Neural cell (in vitro differentiated cells): ENCODE measurements at regions not wholly inside any gene's neighbourhood (a gene's known extent, or its start where the extent isn't known, plus 50 kb on each side); places are given as distances from the start of the nearest gene placed in this dataset.
"Not testable (repeated sequence)": the region's sequence is repeated elsewhere in the genome, so short reads cannot be mapped to it uniquely, and the experiment has no call there.

Experiments used
- H2AFZ ChIP-seq: fragments of 200-600, 300-800 bp; sonication (generic), shearing (Covaris generic); 2 replicates; pipeline ENCODE4 v1.6.0; 2014; ENCODE audit warnings: low read depth, mild to moderate bottlenecking, antibody characterized with exemption, low read length, moderate library complexity
- H3F3A ChIP-seq: fragments of 200-600 bp; shearing (Covaris generic); 2 replicates; pipeline ENCODE4 v1.6.1; 2016; ENCODE audit warnings: mild to moderate bottlenecking, moderate library complexity, mixed read lengths, antibody characterized with exemption, low read length; ENCODE audit not compliant: insufficient read depth, poor library complexity, severe bottlenecking
- H3K27ac ChIP-seq: fragments of 200-600, 300-800 bp; sonication (generic), shearing (Covaris generic); 2 replicates; pipeline ENCODE4 v1.5.1; 2014; ENCODE audit warnings: mild to moderate bottlenecking, low read length, moderate library complexity
- H3K27me3 ChIP-seq: fragments of 300-800, 200-600 bp; sonication (generic), shearing (Covaris generic); 2 replicates; pipeline ENCODE4 v1.6.0; 2014; ENCODE audit warnings: mild to moderate bottlenecking, low read depth, low read length, moderate library complexity; ENCODE audit not compliant: insufficient read depth
- H3K36me3 ChIP-seq: fragments of 300-800, 200-600 bp; sonication (generic), shearing (Covaris generic); 2 replicates; pipeline ENCODE4 v1.5.1; 2014; ENCODE audit warnings: mild to moderate bottlenecking, antibody characterized with exemption, low read length, moderate library complexity; ENCODE audit not compliant: insufficient read depth
- H3K4me2 ChIP-seq: fragments of 300-800, 200-600 bp; sonication (generic), shearing (Covaris generic); 2 replicates; pipeline ENCODE4 v1.6.0; 2014; ENCODE audit warnings: mild to moderate bottlenecking, low read length
- H3K4me3 ChIP-seq: fragments of 300-800, 200-600 bp; sonication (generic), shearing (Covaris generic); 2 replicates; pipeline ENCODE4 v1.5.1; 2014; ENCODE audit warnings: mild to moderate bottlenecking, low read length, moderate library complexity
- H3K79me2 ChIP-seq: fragments of 200-600 bp; shearing (Covaris generic); replicated peaks from 2 replicates; pipeline ENCODE4 v1.6.0; 2014; ENCODE audit warnings: mild to moderate bottlenecking, low read length, moderate library complexity; ENCODE audit not compliant: insufficient read depth
- H3K9ac ChIP-seq: fragments of 300-800, 200-600 bp; sonication (generic), shearing (Covaris generic); 2 replicates; pipeline ENCODE4 v1.6.1; 2016; ENCODE audit warnings: mild to moderate bottlenecking, low read length, mixed read lengths
- H3K9me2 ChIP-seq: fragments of 200-600 bp; shearing (Covaris generic); 2 replicates; pipeline ENCODE4 v1.6.1; 2016; ENCODE audit warnings: mild to moderate bottlenecking, low read length, mixed read lengths; ENCODE audit not compliant: insufficient read depth
- H3K9me3 ChIP-seq: fragments of 200-600, 300-800 bp; sonication (generic), shearing (Covaris generic); 2 replicates; pipeline ENCODE4 v1.6.1; 2016; ENCODE audit warnings: mild to moderate bottlenecking, mixed run types, low read length, moderate library complexity, mixed read lengths
- H4K20me1 ChIP-seq: fragments of 200-600 bp; shearing (Covaris generic); 2 replicates; pipeline ENCODE4 v1.6.1; 2016; ENCODE audit warnings: mild to moderate bottlenecking, mixed run types; ENCODE audit not compliant: insufficient read depth
- CTCF ChIP-seq: fragments of 450-650 bp; IDR thresholded peaks from 2 replicates; pipeline ENCODE4 v1.5.1; 2014; ENCODE audit warnings: antibody characterized with exemption, mild to moderate bottlenecking, moderate library complexity; ENCODE audit not compliant: poor library complexity, severe bottlenecking
- EP300 ChIP-seq: fragments of 450-650 bp; conservative IDR thresholded peaks from 2 replicates; pipeline ENCODE4 v1.6.1; 2014; ENCODE audit warnings: antibody characterized with exemption, mild to moderate bottlenecking, moderate library complexity; ENCODE audit not compliant: poor library complexity, severe bottlenecking
- EZH2 ChIP-seq: fragments of 200-600, 300-800 bp; shearing (Covaris generic), sonication (generic); IDR thresholded peaks from 2 replicates; pipeline ENCODE4 v1.6.1; 2014; ENCODE audit warnings: antibody characterized with exemption, low read length, borderline replicate concordance, mild to moderate bottlenecking; ENCODE audit not compliant: insufficient read depth, poor library complexity, severe bottlenecking
- MXI1 ChIP-seq: fragments of 450-650 bp; conservative IDR thresholded peaks from 2 replicates; pipeline ENCODE4 v1.6.1; 2014; ENCODE audit warnings: antibody characterized with exemption, mild to moderate bottlenecking; ENCODE audit not compliant: poor library complexity, severe bottlenecking
- POLR2AphosphoS5 ChIP-seq: IDR thresholded peaks from 2 replicates; pipeline ENCODE4 v1.6.1; 2012
- RAD21 ChIP-seq: fragments of 450-650 bp; conservative IDR thresholded peaks from 2 replicates; pipeline ENCODE4 v1.6.1; 2014; ENCODE audit warnings: antibody characterized with exemption, mild to moderate bottlenecking, moderate library complexity
- REST ChIP-seq: IDR thresholded peaks from 2 replicates; pipeline ENCODE4 v1.6.1; 2012; ENCODE audit warnings: borderline replicate concordance
- SMC3 ChIP-seq: fragments of 450-650 bp; conservative IDR thresholded peaks from 2 replicates; pipeline ENCODE4 v1.6.1; 2014; ENCODE audit warnings: antibody characterized with exemption, mild to moderate bottlenecking, moderate library complexity; ENCODE audit not compliant: poor library complexity
- TAF1 ChIP-seq: IDR thresholded peaks from 2 replicates; pipeline ENCODE4 v1.6.1; 2012; ENCODE audit warnings: low read depth

GRCh38 chr9:65458465-65458864 is 173.5 kb upstream of the FOXD4L5 start:
- Histone ChIP-seq H3K27me3 (no peaks in the 10 kb centered on the region), H3K9ac (no peak overlapping the region), H4K20me1 (no peaks in the 10 kb centered on the region), H3F3A (no peaks in the 10 kb centered on the region), H3K4me2 (no peak overlapping the region), H3K27ac (no peak overlapping the region), H3K9me2 (no peaks in the 10 kb centered on the region), H3K4me3 (no peak overlapping the region), H3K9me3 (no peaks in the 10 kb centered on the region), H3K36me3 (no peaks in the 10 kb centered on the region), H2AFZ (no peak overlapping the region), H3K79me2 (no peaks in the 10 kb centered on the region)
- TF ChIP-seq RAD21 (no peak), EP300 (no peak), EZH2 (no peak), CTCF (no peak), MXI1 (no peak), POLR2AphosphoS5 (no peak), REST (no peak), SMC3 (no peak), TAF1 (no peak)

GRCh38 chr9:65456991-65457390 is 172.0 kb upstream of the FOXD4L5 start:
- H3K9me2 ChIP-seq, H3K79me2 ChIP-seq, H4K20me1 ChIP-seq, H3K27me3 ChIP-seq, H3K9ac ChIP-seq, H3K4me2 ChIP-seq, H3K36me3 ChIP-seq, H3K27ac ChIP-seq, H3K9me3 ChIP-seq, H3K4me3 ChIP-seq, H3F3A ChIP-seq, H2AFZ ChIP-seq: not testable (repeated sequence)

- not testable (repeated sequence) for H3K27me3 ChIP-seq, H3K79me2 ChIP-seq, H3K27ac ChIP-seq, H2AFZ ChIP-seq, H4K20me1 ChIP-seq, H3K4me2 ChIP-seq, H3K9ac ChIP-seq, H3K9me3 ChIP-seq, H3F3A ChIP-seq, H3K36me3 ChIP-seq, H3K9me2 ChIP-seq, H3K4me3 ChIP-seq
Measured at GRCh38 chr9:65455751-65456647, 171.0 kb upstream of the FOXD4L5 start.

GRCh38 chr9:65455136-65455535 is 170.1 kb upstream of the FOXD4L5 start:
- H4K20me1 ChIP-seq, H3K27ac ChIP-seq, H3K9ac ChIP-seq, H2AFZ ChIP-seq, H3K27me3 ChIP-seq, H3K9me2 ChIP-seq, H3K9me3 ChIP-seq, H3K36me3 ChIP-seq, H3F3A ChIP-seq, H3K4me2 ChIP-seq, H3K4me3 ChIP-seq, H3K79me2 ChIP-seq: not testable (repeated sequence)

GRCh38 chr9:65454666-65455065 is 169.7 kb upstream of the FOXD4L5 start:
- H3K36me3 ChIP-seq, H3K9me3 ChIP-seq, H3K27ac ChIP-seq, H3K4me2 ChIP-seq, H3K27me3 ChIP-seq, H3F3A ChIP-seq, H3K9me2 ChIP-seq, H3K79me2 ChIP-seq, H3K4me3 ChIP-seq, H2AFZ ChIP-seq, H3K9ac ChIP-seq, H4K20me1 ChIP-seq: not testable (repeated sequence)
